DOHH2 (cell line): ENCODE measurements at regions not wholly inside any gene's neighbourhood (a gene's known extent, or its start where the extent isn't known, plus 50 kb on each side); places are given as distances from the start of the nearest gene placed in this dataset.

Experiments
- CTCF ChIP-seq: fragments of 200-600 bp; sonication (generic); IDR thresholded peaks from one replicate; pipeline ENCODE4 v1.5.1; 2014; ENCODE audit warnings: antibody characterized with exemption, mild to moderate bottlenecking, low read depth, low read length; ENCODE audit not compliant: poor library complexity, severe bottlenecking
- EZH2phosphoT487 ChIP-seq: fragments of 200-600 bp; sonication (generic); IDR thresholded peaks from 2 replicates; pipeline ENCODE4 v1.6.1; 2017; ENCODE audit warnings: borderline replicate concordance, mild to moderate bottlenecking, antibody characterized with exemption, low read length, moderate library complexity, mixed read lengths

GRCh38 chr10:121373411-121373810 lies 224.8 kb downstream of the FGFR2 start:
- TF ChIP-seq CTCF: no peak
- TF ChIP-seq EZH2phosphoT487: no peak
